ENCODE measurements at regions not wholly inside any gene's neighbourhood (a gene's known extent, or its start where the extent isn't known, plus 50 kb on each side); places are given as distances from the start of the nearest gene placed in this dataset.

DNA sequence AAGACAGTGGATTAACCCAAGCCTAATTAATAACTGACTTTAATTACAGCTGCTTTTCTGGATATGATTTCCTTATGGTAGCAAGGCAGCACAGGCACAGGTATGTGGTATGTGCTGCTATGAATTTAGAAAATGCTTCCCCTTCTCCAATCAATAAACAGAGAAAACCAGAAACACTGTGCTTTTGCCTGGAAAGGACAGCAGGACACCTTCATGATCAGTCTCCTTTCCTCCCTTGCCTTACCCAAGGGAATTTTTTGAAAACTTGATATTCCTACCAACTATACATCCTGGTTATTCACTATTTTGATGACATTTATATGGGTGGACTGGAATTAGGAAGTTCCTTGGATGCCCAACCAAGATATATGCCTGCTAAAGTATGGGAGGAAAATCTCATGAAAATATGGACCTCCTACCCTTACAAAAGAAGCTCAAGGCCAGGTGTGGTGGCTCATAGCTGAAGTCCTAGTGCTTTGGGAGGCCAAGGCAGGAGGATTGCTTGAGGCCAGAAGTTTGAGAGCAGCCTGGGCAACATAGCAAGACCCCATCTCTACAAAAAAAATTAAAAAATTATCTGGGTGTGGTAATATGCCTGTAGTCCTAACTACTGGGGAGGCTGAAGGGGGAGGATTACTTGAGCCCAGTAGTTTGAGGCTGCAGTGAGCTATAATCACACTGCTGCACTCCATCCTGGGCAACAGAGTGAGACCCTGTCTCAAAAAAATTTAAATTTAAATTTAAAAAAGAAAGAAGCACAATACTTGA lies 106.3 kb upstream of the WAC start:
- Mint-ChIP-seq H3K27ac (no peak overlapping the region), H3K4me3 (no peak overlapping the region), H3K9me3 (no peaks in the 10 kb centered on the region), H3K36me3 (ENCODE audit: low read depth) (no peaks in the 10 kb centered on the region), H3K27me3 (ENCODE audit: low read depth) (no peaks in the 10 kb centered on the region), H3K4me1 (no peaks in the 10 kb centered on the region)
- TF ChIP-seq, protein P1, sequence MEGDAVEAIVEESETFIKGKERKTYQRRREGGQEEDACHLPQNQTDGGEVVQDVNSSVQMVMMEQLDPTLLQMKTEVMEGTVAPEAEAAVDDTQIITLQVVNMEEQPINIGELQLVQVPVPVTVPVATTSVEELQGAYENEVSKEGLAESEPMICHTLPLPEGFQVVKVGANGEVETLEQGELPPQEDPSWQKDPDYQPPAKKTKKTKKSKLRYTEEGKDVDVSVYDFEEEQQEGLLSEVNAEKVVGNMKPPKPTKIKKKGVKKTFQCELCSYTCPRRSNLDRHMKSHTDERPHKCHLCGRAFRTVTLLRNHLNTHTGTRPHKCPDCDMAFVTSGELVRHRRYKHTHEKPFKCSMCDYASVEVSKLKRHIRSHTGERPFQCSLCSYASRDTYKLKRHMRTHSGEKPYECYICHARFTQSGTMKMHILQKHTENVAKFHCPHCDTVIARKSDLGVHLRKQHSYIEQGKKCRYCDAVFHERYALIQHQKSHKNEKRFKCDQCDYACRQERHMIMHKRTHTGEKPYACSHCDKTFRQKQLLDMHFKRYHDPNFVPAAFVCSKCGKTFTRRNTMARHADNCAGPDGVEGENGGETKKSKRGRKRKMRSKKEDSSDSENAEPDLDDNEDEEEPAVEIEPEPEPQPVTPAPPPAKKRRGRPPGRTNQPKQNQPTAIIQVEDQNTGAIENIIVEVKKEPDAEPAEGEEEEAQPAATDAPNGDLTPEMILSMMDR (IDR thresholded peaks at IDR 0.05; ENCODE audit: unreplicated experiment in 3 of 3), result no peak

DNA sequence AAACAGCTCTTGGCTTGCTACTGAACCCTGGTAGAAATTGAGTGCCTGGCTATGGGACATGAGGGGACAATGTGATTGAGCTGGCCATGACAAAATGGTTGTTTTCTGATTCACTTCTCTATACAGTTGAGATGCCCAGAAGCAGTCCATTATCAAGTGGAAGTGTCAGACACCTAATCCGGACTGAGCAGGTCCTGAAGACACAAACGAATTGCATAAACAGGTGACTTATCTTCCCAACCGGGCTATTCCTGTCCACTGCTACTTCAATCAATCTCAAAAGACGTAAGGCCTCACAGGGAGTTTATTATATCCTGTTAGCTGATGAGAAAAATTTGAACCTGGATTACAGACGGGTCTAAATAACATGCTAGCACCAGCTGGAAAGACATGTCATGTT lies 105.5 kb upstream of the WAC start:
- TF ChIP-seq, protein P1 (IDR thresholded peaks at IDR 0.05; ENCODE audit: unreplicated experiment in 3 of 3), result no peak
- Mint-ChIP-seq H3K4me3 (no peak overlapping the region), H3K4me1 (peaks cover 4% of the 10 kb centered on the region), H3K27ac (no peak overlapping the region), H3K27me3 (ENCODE audit: low read depth) (no peaks in the 10 kb centered on the region), H3K9me3 (no peaks in the 10 kb centered on the region), H3K36me3 (ENCODE audit: low read depth) (no peaks in the 10 kb centered on the region)

DNA sequence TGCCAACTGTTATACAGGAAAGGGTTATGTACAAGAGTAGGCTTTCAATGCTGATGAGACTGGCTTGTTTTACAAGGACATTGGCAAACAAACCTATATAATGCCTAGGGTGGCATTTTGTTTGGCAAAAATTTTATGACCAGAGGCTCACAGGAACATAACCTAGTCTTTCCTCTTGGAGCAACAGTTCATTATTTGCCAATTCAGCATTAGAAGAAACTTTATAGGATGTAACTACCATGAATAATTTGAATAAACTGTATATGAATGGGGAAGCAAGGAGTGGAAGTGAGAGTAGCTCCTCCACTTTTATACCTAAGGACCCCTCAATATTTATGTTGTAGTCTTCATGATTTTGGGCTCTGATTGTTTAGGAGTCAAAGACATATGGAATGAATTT lies 103.9 kb upstream of the WAC start:
- no peak overlapping the region for H3K4me3 Mint-ChIP-seq

DNA sequence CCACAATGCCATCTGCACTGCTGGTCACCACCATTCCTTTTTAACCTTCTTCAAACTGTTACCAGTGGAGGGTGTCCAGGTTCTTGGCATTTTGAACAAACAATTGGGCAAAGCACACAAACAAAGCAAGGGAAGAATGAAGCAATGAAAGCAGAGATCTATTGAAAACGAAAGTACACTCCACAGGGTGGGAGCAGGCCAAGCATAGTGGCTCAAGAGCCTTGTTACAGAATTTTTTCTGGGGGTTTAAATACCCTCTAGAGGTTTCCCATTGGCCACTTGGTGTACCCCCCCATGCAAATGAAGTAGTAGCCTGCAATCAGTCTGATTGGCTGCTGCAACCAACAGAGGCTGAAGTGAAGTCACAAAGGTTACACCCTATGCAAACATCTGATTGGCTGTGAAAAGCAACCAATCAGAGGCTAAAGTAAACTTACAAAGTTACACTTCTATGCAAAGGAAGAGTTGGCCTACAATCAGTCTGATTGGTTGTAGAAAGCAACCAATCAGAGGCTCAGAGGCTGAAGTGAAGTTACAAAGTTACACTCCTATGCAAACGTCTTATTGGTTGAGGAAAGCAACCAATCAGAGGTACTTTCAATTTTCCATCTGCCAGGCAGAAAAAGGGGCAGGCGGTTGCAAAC lies 103.2 kb upstream of the WAC start:
- Mint-ChIP-seq H3K4me1 (peaks cover 4% of the 10 kb centered on the region), H3K27ac (no peak overlapping the region), H3K36me3 (ENCODE audit: low read depth) (no peaks in the 10 kb centered on the region), H3K9me3 (no peaks in the 10 kb centered on the region), H3K4me3 (no peak overlapping the region), H3K27me3 (ENCODE audit: low read depth) (peaks cover 6% of the 10 kb centered on the region)
- TF ChIP-seq, protein P1 (IDR thresholded peaks at IDR 0.05; ENCODE audit: unreplicated experiment in 3 of 3), result no peak

More for the DNA sequence above, 103.9 kb upstream of the WAC start:
- no peaks in the 10 kb centered on the region for H3K9me3 Mint-ChIP-seq
- TF ChIP-seq, protein P1 (IDR thresholded peaks at IDR 0.05; ENCODE audit: unreplicated experiment in 3 of 3), result no peak
- H3K4me1 Mint-ChIP-seq, result peaks cover 4% of the 10 kb centered on the region
- H3K27me3 Mint-ChIP-seq (ENCODE audit: low read depth), result peaks cover 4% of the 10 kb centered on the region
- no peaks in the 10 kb centered on the region for H3K36me3 Mint-ChIP-seq (ENCODE audit: low read depth)
- H3K27ac Mint-ChIP-seq, result no peak overlapping the region

DNA sequence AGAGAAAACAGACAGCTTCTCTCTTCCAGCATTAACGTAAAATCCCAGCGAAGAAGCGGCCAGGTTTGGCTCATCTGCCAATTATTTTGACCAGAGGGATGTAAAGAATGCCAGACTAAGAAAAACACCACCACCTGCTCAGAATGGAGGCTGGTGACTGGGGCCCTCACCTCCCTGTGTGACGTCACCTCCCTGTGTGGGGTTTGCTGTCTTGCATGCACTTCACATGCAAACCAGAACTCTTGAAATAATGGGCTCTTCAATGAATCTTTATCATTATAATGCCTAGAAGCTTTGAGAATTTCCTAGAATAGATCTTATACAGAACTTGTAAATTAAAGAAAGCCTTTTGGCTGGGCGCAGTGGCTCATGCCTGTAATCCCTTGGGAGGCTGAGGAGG lies 101.8 kb upstream of the WAC start:
- Mint-ChIP-seq H3K4me3 (no peak overlapping the region), H3K27me3 (ENCODE audit: low read depth) (peaks cover 6% of the 10 kb centered on the region), H3K27ac (no peak overlapping the region), H3K4me1 (peaks cover 4% of the 10 kb centered on the region), H3K36me3 (ENCODE audit: low read depth) (no peaks in the 10 kb centered on the region), H3K9me3 (no peaks in the 10 kb centered on the region)
- TF ChIP-seq, protein P1 (IDR thresholded peaks at IDR 0.05; ENCODE audit: unreplicated experiment in 3 of 3), result no peak

Data from nephron (organoid).